LHCN-M2 (cell line): ENCODE measurements at regions not wholly inside any gene's neighbourhood (a gene's known extent, or its start where the extent isn't known, plus 50 kb on each side); places are given as distances from the start of the nearest gene placed in this dataset.

Experiments used
- DNase-seq: peaks from one replicate; pipeline ENCODE4 v3.0.0-alpha.2; 2012; ENCODE audit warnings: low read depth

DNA sequence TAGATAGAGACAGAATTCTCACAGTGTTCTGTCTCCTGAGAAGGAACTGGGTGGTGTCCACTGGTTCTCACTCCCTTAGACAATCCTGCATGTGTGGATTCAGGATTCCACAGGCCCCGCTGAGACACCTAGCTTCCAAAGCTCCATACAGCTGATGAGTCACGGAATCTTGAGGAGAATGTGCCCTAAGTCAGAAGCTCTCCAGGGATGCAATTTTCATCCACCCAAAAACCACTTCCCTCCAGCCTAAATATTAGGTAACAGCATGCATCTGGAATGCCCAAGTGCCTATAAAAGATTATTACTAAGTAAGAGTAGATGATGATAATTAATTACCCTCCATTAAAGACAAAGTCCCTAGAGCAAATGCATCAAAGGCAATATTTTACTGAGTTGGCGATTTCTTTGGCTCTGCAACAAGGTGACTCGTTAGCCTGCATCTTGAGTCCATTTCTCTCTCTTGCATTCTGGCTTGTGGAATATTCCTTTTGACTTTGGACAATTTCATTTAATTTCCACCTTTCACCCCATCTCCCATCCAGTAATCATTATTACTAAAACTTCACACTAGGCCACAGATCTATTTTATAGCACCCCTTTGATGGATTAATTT lies 475.1 kb downstream of the TNS1 start:
- DNase-seq = peak; percentile 49

DNA sequence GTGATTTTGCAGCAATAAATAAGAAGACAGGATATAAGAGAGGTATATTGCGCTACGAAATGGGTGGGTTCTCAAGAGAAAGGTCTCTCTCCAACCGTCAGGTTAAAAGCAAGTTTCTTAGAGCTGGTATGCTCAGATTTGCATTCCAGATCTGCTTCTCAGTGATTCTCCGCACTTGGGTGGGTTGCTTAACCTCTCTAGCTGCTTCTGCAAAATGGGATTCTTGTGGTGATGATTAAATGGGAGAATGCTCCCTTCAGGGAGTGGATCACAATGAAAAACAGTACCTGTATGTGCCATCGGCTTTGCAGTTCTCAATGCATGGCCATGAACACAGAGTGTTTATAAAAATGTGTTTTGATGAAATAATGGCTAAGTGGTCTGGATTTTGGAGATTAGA lies 477.7 kb downstream of the TNS1 start:
- no peak for DNase-seq

DNA sequence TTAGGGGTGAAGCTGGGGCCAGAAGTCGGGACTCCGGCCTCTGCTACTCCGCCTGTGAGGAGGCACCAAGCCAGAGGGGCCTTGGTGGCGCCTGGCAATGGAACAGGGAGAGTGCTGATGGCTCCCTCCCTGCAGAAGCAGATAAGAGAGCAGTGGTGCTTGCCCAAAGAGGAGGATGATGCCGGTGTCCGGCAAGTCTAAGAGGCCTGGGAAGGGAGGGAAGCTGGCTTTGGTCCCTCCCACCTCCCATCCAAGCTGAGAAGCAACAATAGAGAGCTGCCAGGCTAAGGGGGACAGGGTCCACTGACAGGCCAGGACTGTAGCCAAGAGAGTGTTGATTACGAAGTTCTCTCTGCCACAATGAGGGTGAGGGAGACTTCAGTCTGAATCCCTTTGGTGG lies 479.5 kb downstream of the TNS1 start:
- no peak for DNase-seq

DNA sequence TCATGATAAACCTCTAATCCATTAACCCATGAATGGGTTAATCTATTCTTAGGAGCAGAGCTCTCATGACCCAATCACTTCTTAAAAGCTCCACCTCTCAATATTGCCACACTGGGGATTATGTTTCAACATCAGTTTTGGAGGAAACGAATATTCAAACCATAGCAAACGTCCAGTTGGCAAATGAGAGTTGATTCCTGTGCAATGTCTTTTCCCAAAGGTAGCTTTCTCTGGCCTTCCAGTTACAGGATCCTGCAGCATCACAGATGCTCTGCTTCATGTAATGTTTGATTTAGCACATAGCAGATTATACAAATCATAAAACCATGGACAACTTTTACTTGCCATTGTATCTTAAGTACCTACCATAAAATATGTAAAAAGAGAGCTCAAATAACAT lies 481.0 kb downstream of the TNS1 start:
- no peak for DNase-seq

DNA sequence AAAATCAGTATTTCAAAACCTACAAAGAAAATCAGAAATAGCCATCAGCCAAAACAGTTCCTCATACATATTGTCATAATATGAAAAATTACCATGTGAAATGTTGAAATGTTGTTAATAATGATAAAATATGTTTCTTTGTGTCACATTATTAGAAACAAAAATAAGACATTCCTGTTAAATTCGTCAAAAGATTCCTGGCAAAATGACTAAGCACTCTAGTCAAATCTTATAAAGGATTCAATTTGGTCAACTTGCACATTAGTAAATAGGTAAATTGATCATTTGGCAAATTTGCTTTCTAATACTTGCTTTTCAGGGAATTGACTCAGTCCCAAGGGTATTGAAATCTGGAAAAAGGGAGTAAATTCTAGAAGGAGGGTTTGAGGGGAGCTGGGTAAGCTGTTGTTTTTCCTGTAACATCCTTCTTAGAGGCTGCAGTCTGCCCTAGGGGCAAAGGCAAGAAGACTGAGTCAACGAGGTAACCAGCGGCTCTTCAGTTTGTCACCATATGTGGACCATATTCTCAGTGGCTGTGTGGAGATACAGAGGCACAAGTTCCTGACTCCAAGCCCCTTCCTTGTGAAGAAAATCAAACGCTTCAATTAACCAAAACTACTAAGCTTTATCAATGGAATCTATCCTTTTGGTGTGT lies 482.3 kb downstream of the TNS1 start:
- DNase-seq = no peak

DNA sequence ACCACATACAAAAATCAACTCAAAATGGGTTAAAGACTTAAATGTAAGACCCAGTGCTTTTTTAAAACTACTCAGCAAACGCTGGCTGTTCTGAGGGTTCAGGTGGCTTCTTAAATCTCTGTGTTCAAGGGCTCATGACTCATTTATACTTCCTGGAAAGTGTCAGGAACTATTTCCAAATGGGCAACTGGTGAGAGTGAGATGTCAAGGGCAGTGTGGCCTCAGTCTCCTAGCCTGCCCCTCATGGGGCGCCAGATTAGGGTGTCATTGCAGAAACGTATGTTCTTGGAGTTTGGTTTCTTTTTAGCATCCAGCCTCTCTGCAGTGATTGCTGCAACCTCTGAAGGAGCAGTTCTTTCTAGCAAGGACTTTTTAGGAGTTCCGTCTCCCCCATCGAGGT lies 485.4 kb downstream of the TNS1 start:
- no peak for DNase-seq

DNA sequence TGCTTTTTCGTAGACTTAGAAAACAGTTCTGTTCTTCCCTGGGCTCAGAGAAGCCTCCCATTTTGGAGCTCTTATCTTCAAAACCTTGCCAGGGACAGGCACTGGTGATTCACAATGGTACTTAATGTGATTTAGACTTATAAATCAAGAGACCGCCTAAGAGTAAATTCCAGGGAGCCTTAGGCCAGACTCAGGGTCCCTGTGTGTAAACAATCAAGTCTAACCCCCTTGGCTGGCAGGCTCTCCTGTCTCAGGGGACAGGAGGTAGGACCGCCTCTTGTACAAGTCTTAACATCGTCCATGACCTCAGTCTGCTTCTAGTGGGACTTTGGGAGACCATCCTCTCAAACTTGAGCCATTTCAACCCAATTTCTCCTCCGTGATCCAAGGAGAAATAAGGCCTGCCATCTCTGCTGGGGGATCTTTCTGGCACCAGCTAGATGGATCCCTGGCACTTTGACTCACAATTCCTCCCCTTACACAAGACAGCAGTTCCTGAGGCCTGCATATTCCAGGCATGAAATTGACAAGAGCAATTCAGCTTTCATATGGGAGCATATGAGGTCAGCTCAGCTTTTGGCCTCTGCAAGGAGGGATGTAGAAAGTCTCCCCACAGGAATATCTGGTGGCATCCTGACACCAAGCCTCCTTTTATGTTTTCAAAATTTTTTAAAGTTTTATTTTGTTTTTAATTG lies 487.0 kb downstream of the TNS1 start:
- DNase-seq = no peak

DNA sequence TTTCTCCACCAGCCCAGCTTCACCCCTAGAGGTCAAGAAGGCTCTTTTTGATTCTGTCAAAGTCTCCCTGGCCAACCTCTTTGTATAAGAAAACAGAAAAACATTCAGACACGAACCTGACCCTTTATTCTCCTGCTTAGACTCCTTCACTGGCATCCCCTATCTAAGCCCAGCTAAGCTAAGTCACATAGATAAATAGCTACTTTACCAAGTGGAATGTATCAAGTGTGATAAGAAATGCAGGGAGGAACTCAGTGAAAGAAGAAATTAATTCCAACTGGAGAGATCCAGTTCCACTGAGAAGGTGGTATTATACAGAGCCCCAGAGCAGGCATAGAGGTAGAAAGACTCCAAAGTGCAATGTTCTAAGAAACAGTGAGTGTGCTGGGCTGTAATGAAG lies 489.5 kb downstream of the TNS1 start:
- DNase-seq = no peak

DNA sequence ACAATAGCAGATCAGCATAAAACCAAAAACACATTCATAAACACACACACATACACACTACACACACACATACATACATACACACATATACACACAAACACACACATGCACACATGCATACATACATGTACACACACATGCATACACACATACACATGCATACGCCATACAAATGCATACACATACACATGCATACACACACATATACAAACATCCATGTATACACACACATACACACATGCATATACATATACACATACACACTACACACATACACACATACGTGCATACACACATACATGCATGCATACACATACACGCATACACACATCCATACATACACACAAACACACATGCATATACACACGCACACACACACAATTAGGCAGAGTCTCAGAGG lies 490.1 kb downstream of the TNS1 start:
- DNase-seq = no peak

DNA sequence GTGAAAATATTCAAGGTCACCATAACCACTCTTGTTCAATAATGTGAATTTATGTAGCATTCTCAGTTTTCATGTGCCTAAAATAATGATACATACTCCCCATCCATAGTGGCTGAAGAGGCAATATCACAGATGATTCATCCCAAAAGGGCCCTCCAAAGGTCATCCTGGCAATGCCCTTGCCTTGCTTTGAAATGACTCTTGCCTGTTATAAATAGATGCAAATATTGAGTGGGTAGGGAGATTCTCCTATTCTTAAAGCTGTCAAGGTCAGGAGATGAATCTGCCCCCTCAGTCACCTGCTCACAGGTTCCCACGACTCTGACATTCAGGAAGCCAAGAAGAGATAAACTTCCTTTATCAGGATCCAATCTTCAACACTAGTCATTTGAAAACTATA lies 490.5 kb downstream of the TNS1 start:
- peak; percentile 44 for DNase-seq

DNA sequence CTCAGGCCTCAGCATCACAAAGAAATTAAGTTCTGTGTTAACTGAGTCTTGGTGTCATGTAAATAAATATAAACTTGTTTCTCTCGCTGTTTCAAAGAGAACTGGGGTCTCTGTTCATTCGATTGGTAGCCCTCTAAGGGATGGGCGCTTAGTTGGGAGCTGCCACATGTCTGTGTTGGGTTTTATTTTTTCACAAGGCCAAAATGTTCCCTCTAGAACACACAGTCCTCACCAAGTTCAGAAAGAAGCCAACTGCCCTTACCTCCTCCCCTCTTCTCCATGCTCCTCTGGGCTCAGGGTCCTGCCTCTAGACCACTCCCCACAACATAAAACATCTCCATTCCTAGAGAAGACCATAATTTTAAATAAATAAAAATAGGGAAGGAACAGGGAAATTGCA lies 490.9 kb downstream of the TNS1 start:
- DNase-seq = no peak

DNA sequence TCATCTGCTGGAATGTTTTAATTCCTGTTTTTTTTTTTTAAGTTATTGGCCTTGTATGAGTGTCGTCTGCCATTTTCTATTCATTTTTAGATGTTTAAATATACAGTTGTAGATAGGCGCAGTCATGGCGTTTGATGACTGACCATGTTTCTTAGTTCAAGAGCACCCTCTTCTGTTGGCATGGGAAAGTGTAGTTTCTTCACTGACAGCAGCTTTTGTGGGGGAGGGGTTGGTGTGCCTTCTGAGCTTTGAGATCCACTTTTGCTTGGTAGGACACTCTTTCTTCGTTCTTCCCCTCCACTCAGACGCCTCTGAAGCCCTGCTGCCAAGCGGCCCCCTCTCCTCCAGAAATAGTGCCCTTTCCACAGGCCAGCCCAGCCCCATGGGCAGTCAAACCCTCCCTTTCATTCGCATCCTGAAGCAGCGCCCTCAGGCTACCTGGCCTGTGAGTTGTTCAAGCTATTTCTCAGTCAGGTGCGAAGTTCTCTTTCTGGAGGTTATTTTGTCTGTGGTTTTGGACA lies 492.0 kb downstream of the TNS1 start:
- peak; percentile 83 for DNase-seq

DNA sequence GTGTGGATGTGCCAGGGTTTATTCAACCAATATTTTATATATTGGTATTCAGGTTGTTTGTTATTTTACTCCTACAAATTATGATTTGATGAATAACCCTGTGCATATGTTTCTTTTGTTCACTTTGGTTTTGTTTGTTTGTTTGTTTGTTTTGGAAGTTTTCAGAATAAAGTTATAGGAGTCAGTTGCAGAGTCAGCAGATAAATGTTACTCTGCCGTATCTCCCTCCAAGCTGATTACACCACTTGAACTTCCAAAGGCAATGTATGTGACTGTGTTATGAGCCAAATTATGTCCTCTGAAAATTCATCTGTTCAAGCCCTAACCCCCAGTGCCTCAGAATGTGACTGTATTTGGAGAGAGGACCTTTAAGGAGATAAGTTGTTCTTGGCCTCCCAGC lies 497.5 kb downstream of the TNS1 start:
- no peak for DNase-seq

DNA sequence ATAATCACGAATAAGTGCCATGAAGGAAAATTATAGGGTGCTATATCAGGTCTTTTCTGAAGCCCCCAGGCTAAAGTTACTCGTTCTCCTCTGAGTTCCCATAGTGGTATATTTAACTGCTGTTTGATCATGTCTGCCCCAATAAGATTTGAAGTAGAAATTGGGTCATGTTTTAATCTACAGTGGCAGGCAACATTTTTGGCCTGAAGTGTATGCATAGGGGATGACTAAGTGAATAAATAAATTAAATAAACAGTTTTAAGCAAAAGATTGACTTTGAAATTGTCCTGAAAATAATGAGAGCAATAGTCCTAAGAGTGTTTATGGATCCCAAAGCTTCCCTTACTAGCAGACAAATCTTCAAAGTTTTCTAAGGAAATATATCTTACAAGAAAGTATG lies 500.9 kb downstream of the TNS1 start:
- no peak for DNase-seq

DNA sequence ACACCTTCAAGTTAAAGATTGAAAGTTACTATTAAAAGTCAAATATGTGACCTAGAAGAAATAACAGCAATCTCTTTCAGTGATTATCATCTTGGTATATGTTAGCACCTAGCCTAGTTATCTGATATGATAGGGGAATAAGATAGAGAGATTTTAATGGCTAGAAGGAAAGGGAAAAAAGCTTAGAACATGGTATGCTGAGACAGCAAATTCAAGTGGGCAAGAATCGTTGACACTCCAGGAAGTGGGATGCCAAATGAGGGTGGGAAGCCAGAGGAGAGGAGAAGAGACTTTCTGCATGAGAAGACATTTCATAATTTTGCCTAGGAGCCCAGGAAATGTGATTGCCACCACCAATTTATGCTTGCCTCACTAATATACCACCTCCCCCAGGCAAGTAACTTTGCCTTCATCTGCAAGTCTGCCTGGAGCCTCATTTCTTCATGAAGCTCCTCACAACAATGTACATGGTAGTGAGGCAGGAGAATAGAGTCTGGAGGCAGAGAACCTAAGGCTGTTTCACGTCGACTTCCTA lies 504.9 kb downstream of the TNS1 start:
- DNase-seq = no peak

DNA sequence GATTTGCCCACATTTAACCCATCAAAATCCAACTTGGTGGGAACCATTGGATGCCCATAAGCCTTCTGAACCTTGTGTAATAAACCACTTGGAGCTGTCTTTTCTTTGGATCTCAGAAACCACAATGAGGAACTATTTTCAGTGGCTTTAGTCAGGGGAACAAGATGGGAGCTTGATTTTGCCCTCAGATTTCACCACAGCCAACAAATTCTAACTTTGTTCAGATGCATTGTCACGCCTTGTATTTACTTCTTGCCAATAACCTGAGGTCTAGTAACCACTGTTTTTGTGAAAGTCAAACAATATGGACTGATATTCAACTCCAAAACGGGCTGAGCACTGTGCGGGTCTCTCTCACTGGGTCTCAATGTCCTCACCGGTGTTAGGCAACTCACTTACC lies 508.2 kb downstream of the TNS1 start:
- no peak for DNase-seq

DNA sequence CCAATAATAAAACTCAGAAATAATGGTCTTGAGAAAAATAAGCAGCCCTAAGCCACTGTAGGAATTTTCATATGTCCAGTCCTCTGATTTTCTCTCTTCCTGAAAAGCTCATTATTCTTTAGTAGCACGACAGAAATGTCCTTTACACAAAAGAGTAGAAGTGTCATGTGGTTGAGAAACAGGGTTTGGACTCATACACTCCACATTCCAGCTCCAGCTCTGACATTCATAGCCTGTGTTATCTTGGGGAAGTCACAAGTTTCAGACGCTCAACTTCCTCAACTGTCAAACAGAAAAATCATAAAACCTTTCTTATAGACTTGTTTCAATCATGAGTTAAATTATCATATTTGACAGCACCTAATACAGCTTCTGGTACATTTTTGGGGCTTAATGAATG lies 511.5 kb downstream of the TNS1 start:
- no peak for DNase-seq

DNA sequence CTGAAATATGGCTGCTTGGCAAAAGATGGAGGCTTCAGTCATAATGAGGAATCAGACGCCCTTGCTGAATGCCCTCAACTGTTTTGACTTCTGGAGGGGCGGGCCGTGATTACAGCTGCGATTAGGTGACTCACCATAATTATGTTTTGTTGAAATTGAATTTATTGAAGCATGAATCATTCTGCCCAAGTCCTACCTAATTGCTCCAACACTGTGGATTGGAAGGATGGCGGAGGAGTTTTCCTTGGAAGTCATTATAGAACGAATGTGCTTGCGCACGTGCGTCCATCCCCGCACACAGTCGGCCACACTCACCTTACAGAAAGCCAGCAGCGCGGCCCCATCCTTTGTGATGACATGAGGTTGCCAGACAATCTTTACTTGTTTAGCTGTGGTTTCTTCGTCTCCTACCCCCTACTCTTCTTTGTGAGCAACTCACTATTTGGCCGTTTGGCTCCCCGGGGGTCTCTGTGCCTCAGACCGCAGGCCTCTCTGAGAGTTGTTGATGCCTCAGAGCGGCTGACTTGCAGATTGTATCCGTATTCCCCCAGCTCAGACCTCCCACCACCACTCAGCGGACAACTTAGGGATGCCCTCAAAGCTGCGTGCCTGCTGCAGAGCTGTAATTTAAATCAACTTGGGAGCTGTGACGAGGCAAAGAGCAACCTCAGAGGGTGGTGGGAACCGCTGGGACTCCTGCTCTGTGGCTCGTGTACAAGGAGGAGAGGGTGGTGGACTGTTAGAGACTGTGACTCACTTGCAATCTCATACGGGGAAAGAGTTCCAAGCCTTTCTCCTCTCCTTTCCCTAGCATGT lies 513.4 kb downstream of the TNS1 start:
- DNase-seq = peak; percentile 43

DNA sequence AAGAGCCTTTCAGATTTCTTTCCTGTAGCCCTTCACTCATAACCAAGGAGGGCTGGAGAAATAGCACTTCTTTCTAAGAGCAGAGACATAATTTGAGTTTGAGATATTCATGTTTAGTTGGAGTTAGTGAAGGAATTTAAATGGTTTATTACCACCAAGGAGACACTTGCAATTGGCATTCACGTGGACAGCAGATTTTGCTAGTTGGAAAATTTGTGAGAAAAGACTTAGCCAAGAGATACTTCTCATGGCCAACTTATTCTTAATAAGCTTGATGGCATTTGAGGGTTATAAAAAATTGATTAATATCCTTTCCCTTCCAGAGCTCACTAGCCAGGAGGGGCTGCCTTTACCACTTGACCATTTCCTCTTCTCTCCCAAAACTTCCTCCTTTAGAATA lies 518.7 kb downstream of the TNS1 start:
- no peak for DNase-seq

DNA sequence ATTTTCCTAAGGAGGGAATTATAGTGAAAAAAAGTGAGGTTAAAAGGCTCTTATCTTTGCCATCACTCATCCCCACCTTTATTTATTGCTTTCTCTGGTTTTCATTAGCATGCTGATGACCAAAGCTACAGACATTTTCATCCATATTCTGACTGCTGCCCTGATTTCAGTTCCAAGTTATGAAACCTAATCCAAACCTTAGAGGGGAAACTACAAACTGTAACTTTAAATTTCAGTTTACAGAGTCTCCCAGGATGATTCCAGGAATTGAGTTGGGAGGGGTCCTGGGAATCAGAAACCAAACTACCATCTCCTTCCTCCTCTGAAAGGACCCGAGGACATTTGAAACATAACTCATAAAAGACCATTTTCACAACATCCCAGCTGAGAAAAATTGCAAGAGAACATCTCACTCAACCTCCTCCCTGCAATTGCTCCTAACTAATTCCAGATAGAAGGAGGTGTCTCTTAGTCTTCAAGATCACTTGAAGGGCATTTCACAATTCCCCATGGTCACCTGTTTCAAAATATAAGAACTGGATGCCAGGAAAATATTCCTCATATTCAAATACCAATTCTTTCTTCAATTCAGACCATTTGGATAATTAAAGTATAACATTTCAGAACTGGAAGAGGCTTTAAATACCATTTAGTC lies 520.6 kb downstream of the TNS1 start:
- no peak for DNase-seq

DNA sequence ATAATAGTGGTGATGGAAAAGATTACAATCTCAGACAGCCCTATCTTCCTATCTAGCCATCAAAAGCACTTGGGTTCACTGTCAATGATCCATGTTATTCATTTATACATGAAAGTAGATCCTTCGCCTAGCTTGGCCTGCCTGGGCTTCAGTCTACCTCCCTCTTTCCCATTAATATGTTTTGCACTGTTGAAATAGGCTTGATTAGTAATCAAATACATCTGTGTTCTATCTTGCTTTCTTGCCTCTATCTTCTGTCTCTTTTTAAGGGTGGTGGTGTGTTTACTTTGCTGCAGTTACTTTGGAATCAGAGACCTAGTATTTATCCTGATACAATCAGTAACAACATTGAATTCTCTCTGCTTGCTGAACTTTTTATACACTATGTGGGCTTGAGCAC lies 521.2 kb downstream of the TNS1 start:
- DNase-seq = no peak
